ENCODE measurements at regions not wholly inside any gene's neighbourhood (a gene's known extent, or its start where the extent isn't known, plus 50 kb on each side); places are given as distances from the start of the nearest gene placed in this dataset.

GRCh38 chr4:135963009-135963408 lies 1569.3 kb downstream of the PCDH18 start:
- H3K27me3 ChIP-seq (ENCODE audit: control insufficient read depth, insufficient read depth, low read length): no peaks in the 10 kb centered on the region
- TF ChIP-seq EZH2 (IDR thresholded peaks at IDR 0.05; ENCODE audit: low read length, missing control alignments) (no peak), CTCF (conservative IDR thresholded peaks at IDR 0.05 in 1 of 2, IDR thresholded peaks at IDR 0.05 in 1 of 2; ENCODE audit: low read depth in 1 of 2, low read length in 2 of 2) (no peak)
- no peak overlapping the region for H3K9ac ChIP-seq (ENCODE audit: insufficient read depth, low read length)
- H3K27ac ChIP-seq (ENCODE audit: insufficient read depth, low read length): no peak overlapping the region
- no peak overlapping the region for H2AFZ ChIP-seq (ENCODE audit: low read length)
- H3K4me2 ChIP-seq (ENCODE audit: extremely low read depth, insufficient read depth, low read length): no peak overlapping the region
- no peaks in the 10 kb centered on the region for H3K9me3 ChIP-seq (ENCODE audit: control insufficient read depth, insufficient read depth, low read depth, low read length)
- H3K79me2 ChIP-seq (ENCODE audit: control insufficient read depth, insufficient read depth, low read length): no peaks in the 10 kb centered on the region
- H4K20me1 ChIP-seq (ENCODE audit: control insufficient read depth, extremely low read depth, insufficient read depth, low read length): no peaks in the 10 kb centered on the region
- no peak overlapping the region for H3K4me3 ChIP-seq (replicated peaks in 1 of 4; ENCODE audit: control extremely low read depth in 1 of 4, insufficient read depth in 1 of 4, low read depth in 3 of 4, low read length in 4 of 4)
- no peak for DNase-seq (ENCODE audit: low read depth in 2 of 2)
- H3K4me1 ChIP-seq (ENCODE audit: control insufficient read depth, extremely low read depth, insufficient read depth, low read length): no peaks in the 10 kb centered on the region
- no peaks in the 10 kb centered on the region for H3K36me3 ChIP-seq (ENCODE audit: control insufficient read depth, insufficient read depth, low read length)

GRCh38 chr4:135949931-135950330 lies 1582.4 kb downstream of the PCDH18 start:
- Histone ChIP-seq H3K4me2 (ENCODE audit: extremely low read depth, insufficient read depth, low read length) (no peak overlapping the region), H3K79me2 (ENCODE audit: control insufficient read depth, insufficient read depth, low read length) (no peaks in the 10 kb centered on the region), H3K4me3 (replicated peaks in 1 of 4; ENCODE audit: control extremely low read depth in 1 of 4, insufficient read depth in 1 of 4, low read depth in 3 of 4, low read length in 4 of 4) (no peak overlapping the region), H3K4me1 (ENCODE audit: control insufficient read depth, extremely low read depth, insufficient read depth, low read length) (no peaks in the 10 kb centered on the region), H2AFZ (ENCODE audit: low read length) (no peak overlapping the region), H4K20me1 (ENCODE audit: control insufficient read depth, extremely low read depth, insufficient read depth, low read length) (no peaks in the 10 kb centered on the region), H3K27me3 (ENCODE audit: control insufficient read depth, insufficient read depth, low read length) (no peaks in the 10 kb centered on the region), H3K9me3 (ENCODE audit: control insufficient read depth, insufficient read depth, low read depth, low read length) (no peaks in the 10 kb centered on the region), H3K9ac (ENCODE audit: insufficient read depth, low read length) (no peak overlapping the region), H3K36me3 (ENCODE audit: control insufficient read depth, insufficient read depth, low read length) (no peaks in the 10 kb centered on the region), H3K27ac (ENCODE audit: insufficient read depth, low read length) (no peak overlapping the region)
- no peak for DNase-seq (ENCODE audit: low read depth in 2 of 2)
- TF ChIP-seq CTCF (conservative IDR thresholded peaks at IDR 0.05 in 1 of 2, IDR thresholded peaks at IDR 0.05 in 1 of 2; ENCODE audit: low read depth in 1 of 2, low read length in 2 of 2) (no peak), EZH2 (IDR thresholded peaks at IDR 0.05; ENCODE audit: low read length, missing control alignments) (no peak)

GRCh38 chr4:135948797-135949196 lies 1583.5 kb downstream of the PCDH18 start:
- no peaks in the 10 kb centered on the region for H3K9me3 ChIP-seq (ENCODE audit: control insufficient read depth, insufficient read depth, low read depth, low read length)
- no peak overlapping the region for H3K4me3 ChIP-seq (replicated peaks in 1 of 4; ENCODE audit: control extremely low read depth in 1 of 4, insufficient read depth in 1 of 4, low read depth in 3 of 4, low read length in 4 of 4)
- TF ChIP-seq CTCF (conservative IDR thresholded peaks at IDR 0.05 in 1 of 2, IDR thresholded peaks at IDR 0.05 in 1 of 2; ENCODE audit: low read depth in 1 of 2, low read length in 2 of 2) (no peak), EZH2 (IDR thresholded peaks at IDR 0.05; ENCODE audit: low read length, missing control alignments) (no peak)
- DNase-seq (ENCODE audit: low read depth in 2 of 2): no peak
- H3K4me2 ChIP-seq (ENCODE audit: extremely low read depth, insufficient read depth, low read length): no peak overlapping the region
- H3K9ac ChIP-seq (ENCODE audit: insufficient read depth, low read length): no peak overlapping the region
- H3K36me3 ChIP-seq (ENCODE audit: control insufficient read depth, insufficient read depth, low read length): no peaks in the 10 kb centered on the region
- no peaks in the 10 kb centered on the region for H4K20me1 ChIP-seq (ENCODE audit: control insufficient read depth, extremely low read depth, insufficient read depth, low read length)
- no peaks in the 10 kb centered on the region for H3K27me3 ChIP-seq (ENCODE audit: control insufficient read depth, insufficient read depth, low read length)
- H3K27ac ChIP-seq (ENCODE audit: insufficient read depth, low read length): no peak overlapping the region
- no peaks in the 10 kb centered on the region for H3K79me2 ChIP-seq (ENCODE audit: control insufficient read depth, insufficient read depth, low read length)
- no peaks in the 10 kb centered on the region for H3K4me1 ChIP-seq (ENCODE audit: control insufficient read depth, extremely low read depth, insufficient read depth, low read length)
- H2AFZ ChIP-seq (ENCODE audit: low read length): no peak overlapping the region

Measured in fibroblast of lung (primary cell).